Inflammatory macrophage (primary cell): ENCODE measurements at regions not wholly inside any gene's neighbourhood (a gene's known extent, or its start where the extent isn't known, plus 50 kb on each side); places are given as distances from the start of the nearest gene placed in this dataset.

Experiments used
- DNase-seq, 2 donors: peaks; one replicate each; pipeline ENCODE4 v3.0.0-alpha.2; 2020 to 2022

GRCh38 chr13:38283346-38283745, 66.3 kb upstream of the UFM1 start:
- DNase-seq = no peak

- no peak for DNase-seq
Observed at GRCh38 chr13:38265132-38265497, 84.5 kb upstream of the UFM1 start.

DNA sequence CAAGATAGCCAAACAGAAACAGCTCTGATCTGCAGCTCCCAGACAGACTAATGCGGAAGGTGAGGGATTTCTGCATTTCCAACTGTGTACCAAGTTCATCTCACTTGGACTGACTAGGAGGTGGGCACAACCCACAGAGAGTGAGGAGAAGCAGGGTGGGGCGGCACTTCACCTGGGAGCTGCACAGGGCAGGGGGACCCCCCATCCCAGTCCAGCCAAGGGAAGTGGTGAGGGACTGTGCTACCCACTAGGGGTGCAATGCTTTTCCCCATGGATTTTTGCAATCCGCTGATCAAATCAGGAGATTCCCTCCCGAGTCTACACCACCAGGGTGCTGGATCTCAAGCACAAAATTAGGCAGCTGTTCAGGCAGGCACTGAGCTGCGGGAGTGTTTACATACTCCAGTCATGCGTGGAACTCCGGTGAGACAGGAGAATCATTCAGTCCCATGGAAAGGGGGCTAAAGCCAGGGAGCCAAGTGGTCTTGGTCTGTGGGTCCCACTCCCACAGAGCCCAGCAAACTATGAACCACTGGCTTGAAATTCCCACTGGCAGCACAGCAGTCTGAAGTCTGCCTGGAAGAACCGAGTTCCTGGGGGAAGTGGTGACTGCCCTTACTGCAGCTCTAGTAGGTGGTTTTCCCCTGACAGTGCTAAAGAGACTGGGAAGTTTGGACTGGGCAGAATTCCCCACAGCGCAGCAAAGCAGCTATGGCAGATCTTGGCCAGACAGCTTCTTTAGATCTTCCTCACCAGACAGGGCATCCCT, 85.1 kb upstream of the UFM1 start:
- no peak for DNase-seq

- DNase-seq = no peak
Observed at GRCh38 chr13:38262211-38262610, 87.4 kb upstream of the UFM1 start.

DNA sequence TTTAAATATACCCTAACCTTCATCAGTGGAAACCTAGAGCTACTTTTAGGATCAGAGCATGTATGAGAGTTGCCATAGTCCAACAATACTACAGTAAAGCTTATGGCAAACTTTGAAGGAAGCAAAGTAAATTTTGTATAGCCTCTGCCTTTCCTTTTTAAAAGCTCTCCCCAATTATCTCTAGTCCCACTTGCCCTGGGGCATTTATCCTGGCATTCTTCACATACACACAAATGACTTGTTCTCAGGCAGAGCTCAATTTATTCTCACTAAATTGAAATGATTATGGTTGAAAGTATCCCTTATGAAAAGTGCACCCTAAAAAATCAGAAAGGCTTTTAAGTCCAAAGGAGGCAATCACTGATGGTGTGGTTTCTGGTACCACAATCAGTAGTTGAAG, 94.1 kb upstream of the UFM1 start:
- DNase-seq = no peak

DNA sequence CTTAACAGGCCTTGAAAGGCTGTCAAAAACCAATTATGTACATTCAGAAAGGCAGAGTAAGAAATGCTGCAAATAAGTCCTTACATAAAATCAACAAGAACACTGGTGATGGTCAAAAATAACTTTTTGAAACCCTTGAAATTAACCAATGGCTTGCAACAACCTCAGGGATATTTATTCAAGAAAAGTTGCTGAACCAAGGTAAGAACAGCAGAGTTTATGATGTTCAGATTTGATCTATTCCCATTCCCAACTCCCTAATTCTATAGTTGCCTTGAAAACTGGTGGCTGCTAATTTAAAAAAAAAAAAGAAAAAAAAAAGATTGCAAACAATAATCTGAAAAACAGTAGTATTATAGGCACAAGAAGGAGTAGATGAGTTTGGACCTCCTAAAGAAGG, 109.8 kb upstream of the UFM1 start:
- DNase-seq = no peak

GRCh38 chr13:38228322-38228721, 121.3 kb upstream of the UFM1 start:
- DNase-seq = no peak

- no peak for DNase-seq
Observed at GRCh38 chr13:38226496-38226895, 123.2 kb upstream of the UFM1 start.

DNA sequence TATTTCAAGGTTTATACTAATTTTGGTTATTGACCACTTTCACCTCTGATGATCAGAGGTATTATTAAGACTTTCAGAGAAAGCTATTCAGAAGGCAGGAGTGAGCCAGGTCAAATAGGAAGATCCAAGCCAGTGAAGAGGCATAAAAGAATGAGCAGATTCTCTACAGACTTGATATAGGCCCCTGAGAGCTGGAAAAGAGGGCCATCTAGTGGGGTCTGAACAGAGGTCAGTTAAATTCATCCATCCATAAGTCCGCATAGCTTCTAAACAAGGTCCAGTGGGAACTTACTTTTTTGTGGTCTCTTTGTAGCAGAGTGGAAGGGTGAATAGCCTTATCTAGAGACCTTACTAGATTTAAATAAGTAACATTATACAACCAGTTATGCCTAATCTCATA, 126.6 kb upstream of the UFM1 start:
- DNase-seq = no peak

DNA sequence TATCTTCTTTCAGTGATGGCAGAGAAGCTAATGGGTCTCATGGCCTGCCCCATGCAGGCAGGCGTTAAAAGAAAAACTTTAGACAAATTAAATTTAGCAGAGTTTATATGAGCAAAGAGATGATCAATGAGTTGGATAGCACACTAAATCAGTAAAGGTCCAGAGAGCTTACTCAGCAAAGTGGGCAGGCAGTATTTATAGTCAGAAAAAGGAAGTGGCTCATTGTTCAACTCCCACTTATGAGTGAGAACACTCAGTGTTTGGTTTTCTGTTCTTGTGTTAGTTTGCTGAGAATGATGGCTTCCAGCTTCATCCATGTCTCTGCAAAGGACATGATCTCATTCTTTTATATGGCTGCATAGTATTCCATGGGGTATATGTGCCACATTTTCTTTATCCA, 128.5 kb upstream of the UFM1 start:
- peak in 1 of 2 donors; percentile 6 for DNase-seq

DNA sequence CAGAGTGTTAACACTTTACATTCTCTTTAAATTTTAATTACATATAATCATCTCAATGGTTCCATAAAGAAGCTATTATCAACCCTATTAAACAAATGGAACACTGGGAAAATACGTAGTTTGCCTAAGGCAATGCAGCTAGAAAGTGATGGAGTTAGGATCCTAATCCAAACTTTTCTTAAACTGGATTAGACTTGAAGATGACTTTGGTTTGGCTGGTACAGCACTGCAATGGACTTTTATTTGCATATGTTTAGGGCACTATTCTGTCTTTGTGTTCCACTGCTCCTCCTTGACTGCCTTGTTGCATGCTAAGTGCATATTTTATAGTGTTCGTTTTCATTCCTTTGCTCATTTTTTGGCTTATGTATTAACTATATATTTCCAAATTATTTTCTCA, 133.5 kb upstream of the UFM1 start:
- DNase-seq = no peak

DNA sequence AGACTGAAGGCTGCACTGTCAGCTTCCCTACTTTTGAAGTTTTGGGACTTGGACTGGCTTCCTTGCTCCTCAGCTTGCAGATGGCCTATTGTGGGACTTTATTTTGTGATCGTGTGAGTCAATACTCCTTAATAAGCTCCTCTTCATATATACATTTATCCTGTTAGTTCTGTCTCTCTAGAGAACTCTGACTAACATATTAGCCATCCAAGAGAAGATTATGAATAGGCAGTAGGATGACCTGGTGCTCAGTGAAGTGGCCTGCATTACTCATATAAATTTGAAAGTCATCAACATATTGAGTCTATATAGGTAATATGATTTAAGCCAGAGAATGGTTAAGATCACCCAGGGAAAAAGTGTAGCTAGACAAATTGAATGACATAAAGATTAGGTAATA, 136.3 kb upstream of the UFM1 start:
- no peak for DNase-seq

DNA sequence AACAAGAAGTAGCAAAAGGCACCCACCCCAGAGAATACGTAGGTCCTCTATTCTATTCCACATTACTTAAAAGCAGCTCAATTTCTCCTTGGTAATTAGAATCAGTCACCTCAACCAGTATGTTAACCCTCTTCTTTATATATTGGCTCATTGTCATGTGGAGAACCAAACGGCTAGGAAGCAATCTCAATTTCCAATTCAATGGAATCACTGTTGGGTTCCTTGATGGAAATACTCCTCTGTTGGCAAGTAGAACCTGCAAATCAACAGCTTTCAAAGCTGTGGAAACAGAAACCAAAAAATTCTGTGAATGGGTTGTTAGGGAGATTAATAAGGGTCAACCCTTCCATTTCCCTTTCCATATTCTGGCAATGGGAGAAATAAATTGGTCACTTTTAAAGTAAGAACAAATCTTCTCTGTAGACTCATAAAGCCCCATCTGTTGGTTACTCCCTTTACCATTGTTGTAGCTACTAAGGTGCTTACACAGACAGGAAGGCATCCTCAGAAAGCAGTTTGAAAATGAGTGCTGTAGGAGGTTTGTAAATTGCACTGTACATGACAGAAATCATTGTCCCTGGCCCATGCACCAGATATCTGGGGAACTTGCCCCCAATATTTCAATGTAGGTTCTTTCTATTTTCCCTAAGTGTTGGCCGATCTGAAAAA, 138.6 kb upstream of the UFM1 start:
- no peak for DNase-seq

GRCh38 chr13:38204556-38204955, 145.1 kb upstream of the UFM1 start:
- DNase-seq = no peak

GRCh38 chr13:38202740-38203139, 146.9 kb upstream of the UFM1 start:
- no peak for DNase-seq

DNA sequence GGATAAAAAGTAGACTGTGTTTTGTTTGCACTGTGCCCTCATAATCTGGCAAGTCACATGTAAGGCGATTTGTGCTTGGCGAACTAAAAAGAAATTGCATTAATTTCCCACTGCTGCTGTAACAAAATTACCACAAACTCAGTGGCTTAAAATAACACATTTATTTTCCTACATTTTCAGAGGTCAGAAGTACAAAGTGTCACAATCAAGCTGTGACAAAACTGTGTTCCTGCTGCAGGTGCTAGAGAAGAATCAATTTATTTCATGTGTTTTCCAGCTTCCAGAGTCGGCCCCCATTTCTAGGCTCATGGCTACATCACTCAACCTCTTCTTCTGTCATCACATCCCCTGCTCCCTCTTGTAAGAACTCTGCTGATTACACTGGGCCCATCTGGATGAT, 158.6 kb upstream of the UFM1 start:
- no peak for DNase-seq

DNA sequence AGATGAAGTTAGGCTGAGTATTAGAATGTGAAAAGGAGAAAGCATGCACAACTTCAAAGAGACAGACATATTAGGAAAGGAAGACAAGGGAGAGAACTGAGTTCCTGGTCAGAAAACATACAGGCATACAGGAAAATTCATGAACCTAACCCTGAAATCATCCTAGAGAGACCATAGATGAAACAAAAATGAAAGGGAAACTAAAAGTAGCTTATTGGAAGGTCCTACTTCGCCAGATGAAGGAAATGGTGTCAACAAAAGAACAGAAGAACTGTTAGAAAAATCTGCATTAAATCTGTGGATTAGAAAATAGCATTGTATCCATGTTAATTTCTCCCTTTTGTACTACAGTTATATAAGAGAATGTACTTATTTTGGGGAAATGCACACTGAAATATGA, 169.0 kb upstream of the UFM1 start:
- no peak for DNase-seq

- DNase-seq = no peak
Observed at GRCh38 chr13:38180126-38180525, 169.5 kb upstream of the UFM1 start.

DNA sequence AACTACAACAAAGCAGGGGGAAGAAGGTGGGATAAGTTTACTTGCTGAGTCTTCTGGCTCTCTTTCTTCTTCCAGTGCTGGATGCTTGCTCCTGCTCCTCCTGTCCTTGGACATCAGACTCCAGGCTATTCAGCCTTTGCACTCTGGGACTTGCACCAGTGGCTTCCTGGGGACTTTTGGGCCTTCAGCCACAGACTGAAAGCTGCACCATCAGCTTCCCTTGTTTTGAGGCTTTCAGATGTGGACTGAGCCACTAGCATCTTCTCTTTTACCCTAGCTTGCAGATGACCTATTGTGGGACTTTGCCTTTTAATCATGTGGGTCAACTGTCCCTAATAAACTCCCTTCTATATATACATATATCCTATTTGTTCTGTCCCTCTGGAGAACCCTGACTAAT, 173.0 kb upstream of the UFM1 start:
- no peak for DNase-seq

- DNase-seq = no peak
Observed at GRCh38 chr13:38173403-38173802, 176.2 kb upstream of the UFM1 start.

- no peak for DNase-seq
Observed at GRCh38 chr13:38167164-38167822, 182.4 kb upstream of the UFM1 start.

DNA sequence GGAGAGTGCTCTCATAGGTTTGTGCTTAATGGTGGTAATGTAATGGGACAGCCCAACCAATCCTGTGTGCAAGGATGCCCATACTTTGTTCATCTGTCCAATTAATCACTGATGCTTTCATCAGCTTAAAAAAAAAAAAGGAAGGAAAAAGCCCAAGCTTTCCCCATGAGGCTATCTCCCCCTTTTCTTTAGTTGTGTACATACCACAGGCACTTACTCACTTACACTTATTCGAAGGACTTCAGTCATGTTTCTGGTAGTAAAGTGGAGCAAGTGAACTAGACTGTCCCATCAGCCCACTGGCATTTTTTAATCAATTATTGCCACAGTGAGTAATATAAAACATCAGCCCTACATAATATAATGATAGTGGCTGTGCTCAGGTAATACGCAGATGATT, 183.5 kb upstream of the UFM1 start:
- DNase-seq = no peak

GRCh38 chr13:38160131-38160530, 189.5 kb upstream of the UFM1 start:
- no peak for DNase-seq

DNA sequence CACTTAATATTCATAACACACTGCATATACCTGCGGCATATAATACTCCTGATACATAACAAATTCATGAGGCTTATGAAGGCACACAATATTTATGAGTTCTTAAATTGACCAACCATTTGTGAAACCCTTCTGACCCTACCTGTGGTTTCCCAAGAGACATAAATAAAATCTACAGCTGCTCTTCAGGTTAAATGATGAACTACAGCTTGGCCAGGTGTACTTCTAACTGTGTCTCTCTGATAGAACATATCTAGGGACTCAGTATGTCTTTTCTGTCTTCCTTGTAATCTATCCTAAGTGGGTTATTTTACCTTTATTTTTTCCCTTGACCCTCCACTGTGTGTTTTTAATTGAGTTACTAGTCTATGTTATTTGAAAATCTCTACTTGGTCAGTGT, 189.9 kb upstream of the UFM1 start:
- no peak for DNase-seq
